Esophagus muscularis mucosa (tissue), 4 donors: ENCODE measurements at regions not wholly inside any gene's neighbourhood (a gene's known extent, or its start where the extent isn't known, plus 50 kb on each side); places are given as distances from the start of the nearest gene placed in this dataset.

Experiments used
- DNase-seq: peaks from one replicate; pipeline ENCODE4 v3.0.0-alpha.2; 2017; ENCODE audit errors: extremely low spot score
- H3K27ac ChIP-seq, 4 donors: fragments of 200-600 bp; sonication (generic); replicated peaks in 1 of 4; 1 replicate in 3 of 4; 2 replicates in 1 of 4; pipeline ENCODE4 v1.5.1; 2016 to 2019; ENCODE audit warnings: mild to moderate bottlenecking in 1 of 4
- H3K27me3 ChIP-seq, 4 donors: fragments of 200-600 bp; sonication (generic); one replicate each; pipeline versions ENCODE4 v1.5.1 to v1.6.0; 2016 to 2019
- H3K36me3 ChIP-seq, 4 donors: fragments of 200-600 bp; sonication (generic); one replicate each; pipeline ENCODE4 v1.5.1; 2016 to 2019
- H3K4me1 ChIP-seq, 4 donors: fragments of 200-600 bp; sonication (generic); one replicate each; pipeline ENCODE4 v1.5.1; 2016 to 2019
- H3K4me3 ChIP-seq, 4 donors: fragments of 200-600 bp; sonication (generic); 1 replicate in 2 of 4; 2 replicates in 2 of 4; pipeline ENCODE4 v1.5.1; 2016 to 2019; ENCODE audit warnings: mild to moderate bottlenecking in 4 of 4, moderate library complexity in 1 of 4
- H3K9me3 ChIP-seq, 4 donors: fragments of 200-600 bp; sonication (generic); 1 replicate in 3 of 4; 2 replicates in 1 of 4; pipeline ENCODE4 v1.5.1; 2016 to 2019
- EP300 ChIP-seq: sonication (generic); formaldehyde crosslinking; IDR thresholded peaks from one replicate; pipeline ENCODE4 v1.6.1; 2017; ENCODE audit warnings: antibody characterized with exemption
- POLR2A ChIP-seq: fragments of 450-650 bp; IDR thresholded peaks from one replicate; pipeline ENCODE4 v1.6.1; 2017; ENCODE audit warnings: antibody characterized with exemption, moderate library complexity, mild to moderate bottlenecking, low read depth
- POLR2AphosphoS5 ChIP-seq, 2 donors: sonication (generic); formaldehyde crosslinking; IDR thresholded peaks; one replicate each; pipeline ENCODE4 v1.6.1; 2017; ENCODE audit warnings: antibody characterized with exemption in 2 of 2
- WGBS: methylation state at CpG from one replicate; pipeline ENCODE4 v1.1.5; 2018; 5-methylcytosine and 5-hydroxymethylcytosine counted together
- intact Hi-C: fragments of 100-400 bp; cut with DNase I; formaldehyde crosslinking; loops from one replicate; pipeline ENCODE4 v1.15.1; 2023
- TF ChIP-seq, protein P1 (sequence below), 3 experiments: fragments of 200-600 bp in 2 of 3; fragments of 450-650 bp in 1 of 3; sonication (generic) in 2 of 3; IDR thresholded peaks; one replicate each; pipeline ENCODE4 v1.5.1; 2017 to 2019; ENCODE audit warnings: antibody characterized with exemption in 3 of 3, mild to moderate bottlenecking in 2 of 3, moderate library complexity in 1 of 3

DNA sequence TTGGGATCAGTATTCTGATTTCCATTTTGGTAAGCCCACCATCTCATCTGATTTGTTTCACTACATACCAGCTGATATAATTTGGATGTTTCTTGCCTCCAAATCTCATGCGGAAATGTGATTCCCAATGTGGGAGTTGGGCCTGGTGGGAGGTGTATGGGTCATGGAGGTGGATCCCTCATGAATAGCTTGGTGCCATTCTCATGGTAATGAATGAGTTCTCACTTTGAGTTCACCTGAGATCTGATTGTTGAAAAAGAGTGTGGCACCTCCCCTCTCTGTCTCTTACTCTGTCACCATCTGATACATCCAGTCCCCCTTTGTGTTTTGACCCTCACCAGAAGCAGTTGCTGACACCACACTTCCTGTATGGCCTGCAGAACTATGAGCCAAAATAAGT is 347.3 kb downstream of the ARL4A start:
- TF ChIP-seq POLR2A, result no peak
- no peak for TF ChIP-seq EP300
- TF ChIP-seq, protein P1, sequence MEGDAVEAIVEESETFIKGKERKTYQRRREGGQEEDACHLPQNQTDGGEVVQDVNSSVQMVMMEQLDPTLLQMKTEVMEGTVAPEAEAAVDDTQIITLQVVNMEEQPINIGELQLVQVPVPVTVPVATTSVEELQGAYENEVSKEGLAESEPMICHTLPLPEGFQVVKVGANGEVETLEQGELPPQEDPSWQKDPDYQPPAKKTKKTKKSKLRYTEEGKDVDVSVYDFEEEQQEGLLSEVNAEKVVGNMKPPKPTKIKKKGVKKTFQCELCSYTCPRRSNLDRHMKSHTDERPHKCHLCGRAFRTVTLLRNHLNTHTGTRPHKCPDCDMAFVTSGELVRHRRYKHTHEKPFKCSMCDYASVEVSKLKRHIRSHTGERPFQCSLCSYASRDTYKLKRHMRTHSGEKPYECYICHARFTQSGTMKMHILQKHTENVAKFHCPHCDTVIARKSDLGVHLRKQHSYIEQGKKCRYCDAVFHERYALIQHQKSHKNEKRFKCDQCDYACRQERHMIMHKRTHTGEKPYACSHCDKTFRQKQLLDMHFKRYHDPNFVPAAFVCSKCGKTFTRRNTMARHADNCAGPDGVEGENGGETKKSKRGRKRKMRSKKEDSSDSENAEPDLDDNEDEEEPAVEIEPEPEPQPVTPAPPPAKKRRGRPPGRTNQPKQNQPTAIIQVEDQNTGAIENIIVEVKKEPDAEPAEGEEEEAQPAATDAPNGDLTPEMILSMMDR (IDR thresholded peaks at IDR 0.05), result no peak
- TF ChIP-seq POLR2AphosphoS5 (IDR thresholded peaks at IDR 0.05), result no peak
- Histone ChIP-seq H3K4me3 (no peak overlapping the region), H3K9me3 (no peaks in the 10 kb centered on the region), H3K4me1 (peaks cover 0 to 7% (median 7%) of the 10 kb centered on the region in 4 donors), H3K27ac (no peak overlapping the region), H3K36me3 (no peaks in the 10 kb centered on the region), H3K27me3 (no peaks in the 10 kb centered on the region)
- intact Hi-C loops, result no loop called here
- DNase-seq, result no peak
- no CpG with 5 or more reads among the region's 1 CpG for WGBS

DNA sequence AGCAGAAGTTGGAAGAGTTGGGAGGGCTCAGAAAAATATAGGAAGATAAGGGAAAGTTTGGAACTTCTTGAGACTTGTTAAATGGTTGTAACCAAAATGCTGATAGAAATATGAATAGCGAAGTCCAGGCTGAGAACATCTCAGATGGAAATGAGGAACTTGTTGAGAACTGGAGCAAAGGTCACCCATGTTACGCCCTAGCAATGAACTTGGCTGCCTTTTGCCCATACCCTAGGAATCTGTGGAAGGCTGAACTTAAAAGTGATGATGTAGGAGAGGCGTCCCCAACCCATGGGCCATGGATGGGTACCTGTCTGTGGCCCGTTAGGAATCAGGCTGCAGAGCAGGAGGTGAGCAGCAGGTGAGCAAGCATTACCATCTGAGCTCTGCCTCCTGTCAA is 347.8 kb downstream of the ARL4A start:
- DNase-seq, result no peak
- TF ChIP-seq POLR2A (no peak), POLR2AphosphoS5 (IDR thresholded peaks at IDR 0.05) (no peak), EP300 (no peak)
- TF ChIP-seq, protein P1 (IDR thresholded peaks at IDR 0.05), result no peak
- Histone ChIP-seq H3K36me3 (no peaks in the 10 kb centered on the region), H3K4me3 (no peak overlapping the region), H3K4me1 (peaks cover 0 to 7% (median 7%) of the 10 kb centered on the region in 4 donors), H3K9me3 (no peaks in the 10 kb centered on the region), H3K27ac (no peak overlapping the region), H3K27me3 (no peaks in the 10 kb centered on the region)
- 75% methylated on average over 4 of the region's 4 CpGs for WGBS
- intact Hi-C loops, result no loop called here

DNA sequence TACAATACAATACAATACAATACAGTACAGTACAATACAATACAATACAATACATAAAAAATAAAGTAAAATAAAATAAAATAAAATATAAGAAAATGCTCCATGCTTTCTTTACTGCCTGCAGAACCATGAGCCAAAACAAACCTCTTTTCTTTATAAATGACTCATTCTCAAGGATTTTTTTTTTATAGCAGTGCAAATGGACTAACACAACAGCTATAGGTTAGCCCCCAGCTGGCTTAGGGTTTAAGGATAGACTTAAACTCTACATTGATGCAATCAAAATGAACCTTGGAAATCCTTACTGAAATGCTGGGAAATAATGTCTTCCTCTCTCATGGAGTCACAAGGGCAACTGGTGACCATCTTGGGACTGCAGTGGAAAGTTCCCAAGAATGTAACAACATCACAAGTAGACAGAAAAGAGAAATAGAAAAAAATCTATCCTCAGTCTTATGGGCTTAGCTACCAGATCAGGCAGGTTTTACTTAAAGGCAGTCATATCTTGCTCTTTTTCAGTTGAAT is 348.9 kb downstream of the ARL4A start:
- no peaks in the 10 kb centered on the region for H3K9me3 ChIP-seq
- DNase-seq, result no peak
- H3K4me3 ChIP-seq, result no peak overlapping the region
- no peaks in the 10 kb centered on the region for H3K27me3 ChIP-seq
- TF ChIP-seq, protein P1 (IDR thresholded peaks at IDR 0.05), result no peak
- TF ChIP-seq EP300, result no peak
- TF ChIP-seq POLR2A, result no peak
- no peak overlapping the region for H3K27ac ChIP-seq
- peaks cover 0 to 7% (median 7%) of the 10 kb centered on the region in 4 donors for H3K4me1 ChIP-seq
- H3K36me3 ChIP-seq, result no peaks in the 10 kb centered on the region
- intact Hi-C loops, result no loop called here

DNA sequence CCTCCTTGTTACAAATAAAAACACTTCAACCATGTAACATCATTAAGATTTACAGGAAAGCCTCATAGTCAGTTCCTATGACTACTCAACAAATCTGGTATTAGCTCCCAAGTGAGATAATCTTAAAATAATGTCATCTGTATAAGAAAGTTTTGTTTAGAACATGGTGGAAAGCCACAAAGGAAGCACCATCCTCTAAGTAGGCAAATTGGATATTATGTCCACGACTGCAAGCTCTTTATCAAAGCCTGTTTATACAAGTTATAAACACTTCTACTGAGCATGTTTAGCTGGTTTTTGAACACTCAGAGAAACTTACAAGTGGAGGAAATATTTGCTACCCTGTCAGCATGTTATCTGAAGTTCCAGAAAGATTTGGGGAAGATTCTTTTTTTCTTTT is 349.8 kb downstream of the ARL4A start:
- 0% methylated on average over 1 of the region's 1 CpG for WGBS
- Histone ChIP-seq H3K4me1 (peaks cover 0 to 7% (median 7%) of the 10 kb centered on the region in 4 donors), H3K36me3 (no peaks in the 10 kb centered on the region), H3K9me3 (no peaks in the 10 kb centered on the region), H3K4me3 (no peak overlapping the region), H3K27ac (no peak overlapping the region), H3K27me3 (no peaks in the 10 kb centered on the region)
- DNase-seq, result no peak
- TF ChIP-seq EP300 (no peak), POLR2A (no peak), POLR2AphosphoS5 (IDR thresholded peaks at IDR 0.05) (no peak)
- TF ChIP-seq, protein P1 (IDR thresholded peaks at IDR 0.05), result no peak
- intact Hi-C loops, result no loop called here

DNA sequence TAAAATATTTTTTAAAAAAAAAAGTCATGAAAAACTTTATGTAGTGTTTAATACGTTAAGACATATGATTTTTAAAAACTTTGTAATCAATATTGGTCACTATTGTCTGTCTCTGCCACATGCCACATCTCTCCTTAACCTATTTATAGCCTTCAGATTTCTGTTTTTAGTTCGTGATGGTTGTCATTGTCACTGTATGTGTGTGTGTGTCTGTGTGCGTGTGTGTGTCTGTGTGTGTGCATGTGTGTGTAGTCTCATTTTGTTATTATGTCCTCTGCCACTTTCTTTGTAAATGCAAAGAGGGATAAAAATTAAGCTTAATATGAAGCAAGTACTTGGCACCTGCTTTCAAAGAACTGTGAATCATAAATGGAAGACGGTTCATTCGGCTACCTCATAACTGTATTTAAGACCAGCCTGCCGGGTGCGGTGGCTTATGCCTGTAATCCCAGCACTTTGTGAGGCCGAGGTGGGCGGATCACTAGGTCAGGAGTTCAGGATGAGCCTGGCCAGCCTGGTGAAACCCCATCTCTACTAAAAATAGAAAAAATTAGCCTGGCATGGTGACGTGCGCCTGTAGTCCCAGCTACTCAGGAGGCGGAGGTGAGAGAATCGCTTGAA is 354.0 kb downstream of the ARL4A start:
- WGBS, result 89% methylated on average over 13 of the region's 13 CpGs

More for the DNA sequence above, 354.0 kb downstream of the ARL4A start:
- intact Hi-C loops, result no loop called here
- Histone ChIP-seq H3K27ac (no peak overlapping the region), H3K4me3 (no peak overlapping the region), H3K9me3 (no peaks in the 10 kb centered on the region), H3K4me1 (peaks cover 0 to 7% (median 5%) of the 10 kb centered on the region in 4 donors), H3K36me3 (no peaks in the 10 kb centered on the region), H3K27me3 (no peaks in the 10 kb centered on the region)
- TF ChIP-seq POLR2A, result no peak
- TF ChIP-seq, protein P1 (IDR thresholded peaks at IDR 0.05), result no peak
- no peak for TF ChIP-seq EP300
- no peak for TF ChIP-seq POLR2AphosphoS5 (IDR thresholded peaks at IDR 0.05)
- no peak for DNase-seq
